HL-60 (cell line): ENCODE measurements at regions not wholly inside any gene's neighbourhood (a gene's known extent, or its start where the extent isn't known, plus 50 kb on each side); places are given as distances from the start of the nearest gene placed in this dataset.

Experiments
- DNase-seq, 2 experiments: peaks; one replicate each; pipeline ENCODE4 v3.0.0-alpha.2; 2010 to 2020; ENCODE audit warnings: low read depth in 1 of 2, low spot score in 1 of 2
- H3K27ac ChIP-seq: fragments of 250-450 bp; sonication (Bioruptor Pico); replicated peaks from 2 replicates; pipeline ENCODE4 v1.5.1; 2020; ENCODE audit warnings: mild to moderate bottlenecking, moderate library complexity
- H3K27me3 ChIP-seq: fragments of 250-450 bp; sonication (Bioruptor Pico); 2 replicates; pipeline ENCODE4 v1.5.1; 2021; ENCODE audit warnings: mild to moderate bottlenecking, moderate library complexity; ENCODE audit not compliant: insufficient read depth, poor library complexity, severe bottlenecking
- H3K4me3 ChIP-seq: replicated peaks from 2 replicates; pipeline ENCODE4 v1.5.1; 2011; ENCODE audit warnings: mild to moderate bottlenecking, control low read depth, low read length; ENCODE audit not compliant: insufficient read depth
- GABPA ChIP-seq: IDR thresholded peaks from 2 replicates; pipeline ENCODE4 v1.6.1; 2012; ENCODE audit warnings: low read depth
- POLR2AphosphoS5 ChIP-seq: IDR thresholded peaks from 2 replicates; pipeline ENCODE4 v1.6.1; 2012; ENCODE audit warnings: low read depth
- SPI1 ChIP-seq: IDR thresholded peaks from 2 replicates; pipeline ENCODE4 v1.6.1; 2012; ENCODE audit warnings: low read depth, mild to moderate bottlenecking, borderline replicate concordance
- TF ChIP-seq, protein P1 (sequence below): IDR thresholded peaks from one replicate; pipeline ENCODE4 v1.5.1; 2011; ENCODE audit warnings: low read length, control low read depth, inconsistent platforms; ENCODE audit not compliant: insufficient read depth
- TF ChIP-seq, protein P2 (sequence below): IDR thresholded peaks from 2 replicates; pipeline ENCODE4 v1.6.1; 2012; ENCODE audit warnings: low read depth; ENCODE audit not compliant: insufficient replicate concordance

DNA sequence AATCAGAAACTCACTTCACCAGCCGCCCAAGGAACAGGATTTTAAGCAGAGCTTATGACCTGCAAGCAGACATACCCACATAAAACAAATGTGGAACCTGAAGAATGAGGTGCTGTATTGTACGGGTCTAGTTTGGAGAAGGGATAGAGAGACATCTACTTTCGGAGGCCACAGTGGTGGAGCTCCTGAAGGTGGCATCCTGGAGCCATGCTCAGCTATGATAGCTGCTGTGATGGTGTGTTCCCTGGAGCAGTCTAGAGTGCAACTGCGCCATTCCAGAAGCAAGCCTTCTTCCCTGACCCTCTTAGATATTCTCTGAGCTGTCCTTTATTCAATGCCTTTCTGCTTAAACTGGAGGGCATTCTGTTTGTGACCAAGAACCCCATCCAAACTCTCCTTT, 402.6 kb downstream of the FUT8 start:
- TF ChIP-seq GABPA = no peak
- TF ChIP-seq, protein P1, sequence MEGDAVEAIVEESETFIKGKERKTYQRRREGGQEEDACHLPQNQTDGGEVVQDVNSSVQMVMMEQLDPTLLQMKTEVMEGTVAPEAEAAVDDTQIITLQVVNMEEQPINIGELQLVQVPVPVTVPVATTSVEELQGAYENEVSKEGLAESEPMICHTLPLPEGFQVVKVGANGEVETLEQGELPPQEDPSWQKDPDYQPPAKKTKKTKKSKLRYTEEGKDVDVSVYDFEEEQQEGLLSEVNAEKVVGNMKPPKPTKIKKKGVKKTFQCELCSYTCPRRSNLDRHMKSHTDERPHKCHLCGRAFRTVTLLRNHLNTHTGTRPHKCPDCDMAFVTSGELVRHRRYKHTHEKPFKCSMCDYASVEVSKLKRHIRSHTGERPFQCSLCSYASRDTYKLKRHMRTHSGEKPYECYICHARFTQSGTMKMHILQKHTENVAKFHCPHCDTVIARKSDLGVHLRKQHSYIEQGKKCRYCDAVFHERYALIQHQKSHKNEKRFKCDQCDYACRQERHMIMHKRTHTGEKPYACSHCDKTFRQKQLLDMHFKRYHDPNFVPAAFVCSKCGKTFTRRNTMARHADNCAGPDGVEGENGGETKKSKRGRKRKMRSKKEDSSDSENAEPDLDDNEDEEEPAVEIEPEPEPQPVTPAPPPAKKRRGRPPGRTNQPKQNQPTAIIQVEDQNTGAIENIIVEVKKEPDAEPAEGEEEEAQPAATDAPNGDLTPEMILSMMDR = no peak
- TF ChIP-seq, protein P2, sequence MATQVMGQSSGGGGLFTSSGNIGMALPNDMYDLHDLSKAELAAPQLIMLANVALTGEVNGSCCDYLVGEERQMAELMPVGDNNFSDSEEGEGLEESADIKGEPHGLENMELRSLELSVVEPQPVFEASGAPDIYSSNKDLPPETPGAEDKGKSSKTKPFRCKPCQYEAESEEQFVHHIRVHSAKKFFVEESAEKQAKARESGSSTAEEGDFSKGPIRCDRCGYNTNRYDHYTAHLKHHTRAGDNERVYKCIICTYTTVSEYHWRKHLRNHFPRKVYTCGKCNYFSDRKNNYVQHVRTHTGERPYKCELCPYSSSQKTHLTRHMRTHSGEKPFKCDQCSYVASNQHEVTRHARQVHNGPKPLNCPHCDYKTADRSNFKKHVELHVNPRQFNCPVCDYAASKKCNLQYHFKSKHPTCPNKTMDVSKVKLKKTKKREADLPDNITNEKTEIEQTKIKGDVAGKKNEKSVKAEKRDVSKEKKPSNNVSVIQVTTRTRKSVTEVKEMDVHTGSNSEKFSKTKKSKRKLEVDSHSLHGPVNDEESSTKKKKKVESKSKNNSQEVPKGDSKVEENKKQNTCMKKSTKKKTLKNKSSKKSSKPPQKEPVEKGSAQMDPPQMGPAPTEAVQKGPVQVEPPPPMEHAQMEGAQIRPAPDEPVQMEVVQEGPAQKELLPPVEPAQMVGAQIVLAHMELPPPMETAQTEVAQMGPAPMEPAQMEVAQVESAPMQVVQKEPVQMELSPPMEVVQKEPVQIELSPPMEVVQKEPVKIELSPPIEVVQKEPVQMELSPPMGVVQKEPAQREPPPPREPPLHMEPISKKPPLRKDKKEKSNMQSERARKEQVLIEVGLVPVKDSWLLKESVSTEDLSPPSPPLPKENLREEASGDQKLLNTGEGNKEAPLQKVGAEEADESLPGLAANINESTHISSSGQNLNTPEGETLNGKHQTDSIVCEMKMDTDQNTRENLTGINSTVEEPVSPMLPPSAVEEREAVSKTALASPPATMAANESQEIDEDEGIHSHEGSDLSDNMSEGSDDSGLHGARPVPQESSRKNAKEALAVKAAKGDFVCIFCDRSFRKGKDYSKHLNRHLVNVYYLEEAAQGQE = no peak
- TF ChIP-seq SPI1 = no peak
- TF ChIP-seq POLR2AphosphoS5 = no peak
- no peak overlapping the region for H3K4me3 ChIP-seq
- H3K27ac ChIP-seq = no peak overlapping the region
- no peaks in the 10 kb centered on the region for H3K27me3 ChIP-seq
- no peak for DNase-seq

DNA sequence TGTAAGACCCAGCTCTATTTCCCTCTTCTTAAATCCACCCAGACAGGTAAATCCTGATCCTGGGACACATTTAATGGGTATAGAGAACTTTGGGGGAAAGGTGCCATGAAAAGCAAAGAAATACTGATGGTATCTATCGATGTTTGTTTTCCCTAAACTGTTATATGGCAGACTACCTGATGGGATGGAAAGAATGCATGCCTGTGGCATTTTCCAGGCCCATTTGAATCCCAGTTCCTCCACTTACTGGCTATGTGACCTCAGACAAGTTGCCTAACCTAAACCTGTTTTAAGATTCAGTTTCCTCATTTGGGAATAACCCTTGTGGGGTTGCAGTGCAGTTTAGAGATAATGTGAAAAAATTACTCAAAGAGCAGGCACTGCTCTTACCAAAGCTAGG, 404.5 kb downstream of the FUT8 start:
- Histone ChIP-seq H3K27me3 (no peaks in the 10 kb centered on the region), H3K4me3 (no peak overlapping the region), H3K27ac (no peak overlapping the region)
- TF ChIP-seq GABPA = no peak
- TF ChIP-seq, protein P1 = no peak
- TF ChIP-seq POLR2AphosphoS5 = no peak
- TF ChIP-seq SPI1 = no peak
- TF ChIP-seq, protein P2 = no peak
- no peak for DNase-seq

DNA sequence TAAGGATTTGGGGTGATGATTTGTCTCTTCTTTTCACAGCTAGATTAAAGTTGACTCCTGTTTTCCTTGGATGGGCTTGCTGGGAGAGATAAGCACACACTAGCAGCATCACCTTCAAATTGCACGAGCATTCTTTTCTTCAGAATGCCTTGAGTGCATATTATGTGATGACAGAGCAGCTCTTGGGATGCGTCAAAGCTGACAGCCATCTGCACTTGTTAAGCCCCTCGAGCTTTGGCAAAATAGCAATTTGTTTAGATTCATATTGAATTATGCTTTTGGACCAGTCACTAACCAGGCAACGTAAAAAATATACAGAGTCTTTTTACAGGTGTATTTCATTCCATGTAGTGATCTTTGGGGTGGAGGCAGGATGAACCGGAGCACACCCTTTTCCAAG, 407.0 kb downstream of the FUT8 start:
- Histone ChIP-seq H3K27ac (no peak overlapping the region), H3K27me3 (no peaks in the 10 kb centered on the region), H3K4me3 (no peak overlapping the region)
- DNase-seq = no peak
- TF ChIP-seq, protein P1 = no peak
- TF ChIP-seq GABPA (no peak), POLR2AphosphoS5 (no peak), SPI1 (no peak)
- TF ChIP-seq, protein P2 = no peak
